ENCODE measurements at regions not wholly inside any gene's neighbourhood (a gene's known extent, or its start where the extent isn't known, plus 50 kb on each side); places are given as distances from the start of the nearest gene placed in this dataset.

DNA sequence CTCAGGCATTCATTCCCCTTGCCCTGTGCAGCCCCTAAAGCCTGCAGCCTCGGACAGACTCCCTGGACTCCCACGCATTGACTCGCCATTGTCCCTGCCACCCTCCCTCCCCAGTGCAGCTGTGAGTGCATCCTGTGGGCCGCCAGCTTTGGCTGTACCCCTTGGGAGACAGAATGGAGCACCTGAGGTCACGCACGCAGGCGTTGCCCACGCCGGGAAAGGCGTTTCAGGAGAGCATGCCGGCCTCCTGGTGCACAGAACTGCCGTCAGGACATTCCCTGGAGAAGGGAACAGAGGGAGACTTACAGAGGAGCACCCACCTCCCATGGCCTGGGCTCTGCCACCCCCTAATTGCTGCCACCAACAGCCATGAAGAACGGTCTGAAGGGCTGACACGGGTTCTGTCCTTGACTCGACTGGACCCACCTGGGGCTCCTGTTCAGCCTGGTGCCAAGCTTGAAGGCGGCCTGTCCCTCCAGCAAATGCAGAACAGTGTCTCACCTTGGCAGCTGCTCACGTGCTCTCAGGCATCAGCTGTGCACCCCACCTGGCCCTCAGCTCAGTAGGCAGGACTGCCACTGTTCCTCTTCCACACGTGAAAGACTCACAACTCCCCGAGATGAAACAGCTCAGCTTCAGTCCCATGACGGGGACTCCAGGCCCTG lies 503.8 kb downstream of the BRD1 start:
- Histone ChIP-seq H3K36me3 (no peaks in the 10 kb centered on the region), H3K27me3 (no peaks in the 10 kb centered on the region), H3K9me3 (no peaks in the 10 kb centered on the region), H3K27ac (no peak overlapping the region), H3K4me3 (no peak overlapping the region), H3K4me1 (ENCODE audit: insufficient read depth) (no peaks in the 10 kb centered on the region)
- intact Hi-C loops (cut with DNase I) = no loop called here
- no peak for DNase-seq
- WGBS, 3 donors = 63 to 74% (median 68%) methylated on average over 20 of the region's 20 CpGs
- TF ChIP-seq POLR2A (IDR thresholded peaks at IDR 0.05) (no peak), EP300 (IDR thresholded peaks at IDR 0.05) (no peak)
- TF ChIP-seq, protein P1, sequence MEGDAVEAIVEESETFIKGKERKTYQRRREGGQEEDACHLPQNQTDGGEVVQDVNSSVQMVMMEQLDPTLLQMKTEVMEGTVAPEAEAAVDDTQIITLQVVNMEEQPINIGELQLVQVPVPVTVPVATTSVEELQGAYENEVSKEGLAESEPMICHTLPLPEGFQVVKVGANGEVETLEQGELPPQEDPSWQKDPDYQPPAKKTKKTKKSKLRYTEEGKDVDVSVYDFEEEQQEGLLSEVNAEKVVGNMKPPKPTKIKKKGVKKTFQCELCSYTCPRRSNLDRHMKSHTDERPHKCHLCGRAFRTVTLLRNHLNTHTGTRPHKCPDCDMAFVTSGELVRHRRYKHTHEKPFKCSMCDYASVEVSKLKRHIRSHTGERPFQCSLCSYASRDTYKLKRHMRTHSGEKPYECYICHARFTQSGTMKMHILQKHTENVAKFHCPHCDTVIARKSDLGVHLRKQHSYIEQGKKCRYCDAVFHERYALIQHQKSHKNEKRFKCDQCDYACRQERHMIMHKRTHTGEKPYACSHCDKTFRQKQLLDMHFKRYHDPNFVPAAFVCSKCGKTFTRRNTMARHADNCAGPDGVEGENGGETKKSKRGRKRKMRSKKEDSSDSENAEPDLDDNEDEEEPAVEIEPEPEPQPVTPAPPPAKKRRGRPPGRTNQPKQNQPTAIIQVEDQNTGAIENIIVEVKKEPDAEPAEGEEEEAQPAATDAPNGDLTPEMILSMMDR (IDR thresholded peaks at IDR 0.05) = no peak

DNA sequence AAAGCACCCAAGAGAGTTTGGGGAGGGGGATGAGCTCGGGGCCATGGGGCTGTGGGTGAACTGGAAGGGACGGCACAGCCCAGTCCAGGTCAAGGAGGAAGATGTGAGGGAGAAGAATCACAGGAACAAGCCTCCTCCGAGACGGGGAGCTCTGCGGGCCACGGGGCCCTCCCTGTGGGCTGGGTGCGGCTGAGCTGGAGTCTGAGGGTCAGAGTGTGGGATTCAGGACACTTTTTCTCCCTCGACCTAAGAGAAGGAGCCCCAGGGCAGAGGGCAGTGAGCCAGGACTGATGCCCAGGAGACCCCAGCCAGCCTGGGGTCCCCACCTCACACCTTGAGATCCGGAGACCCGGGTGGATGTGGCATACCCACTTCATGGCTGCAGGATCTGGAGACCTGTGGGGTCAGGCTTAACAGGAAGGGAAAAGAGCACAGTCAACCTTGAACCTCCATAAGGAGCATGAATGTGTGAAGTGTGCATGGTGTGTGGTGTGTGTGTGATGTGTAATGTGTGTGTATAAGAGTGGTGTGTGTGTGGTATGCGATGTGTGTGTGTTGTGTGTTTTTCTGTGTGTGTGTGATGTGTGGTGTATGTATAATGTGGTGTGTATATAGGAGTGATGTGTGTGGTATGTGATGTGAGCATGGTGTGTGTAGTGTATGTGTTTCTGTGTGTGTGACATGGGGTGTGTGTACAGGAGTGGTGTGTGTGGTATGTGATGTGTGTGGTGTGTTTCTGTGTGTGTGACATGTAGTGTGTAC lies 504.6 kb downstream of the BRD1 start:
- no peak overlapping the region for H3K4me3 ChIP-seq
- no peaks in the 10 kb centered on the region for H3K36me3 ChIP-seq
- DNase-seq = no peak
- no peaks in the 10 kb centered on the region for H3K9me3 ChIP-seq
- no peak overlapping the region for H3K27ac ChIP-seq
- TF ChIP-seq, protein P1 (IDR thresholded peaks at IDR 0.05) = no peak
- TF ChIP-seq EP300 (IDR thresholded peaks at IDR 0.05) (no peak), POLR2A (IDR thresholded peaks at IDR 0.05) (no peak)
- no peaks in the 10 kb centered on the region for H3K27me3 ChIP-seq
- WGBS, 3 donors = 62 to 77% (median 73%) methylated on average over 11 of the region's 11 CpGs
- intact Hi-C loops (cut with DNase I) = no loop called here
- H3K4me1 ChIP-seq (ENCODE audit: insufficient read depth) = no peaks in the 10 kb centered on the region

DNA sequence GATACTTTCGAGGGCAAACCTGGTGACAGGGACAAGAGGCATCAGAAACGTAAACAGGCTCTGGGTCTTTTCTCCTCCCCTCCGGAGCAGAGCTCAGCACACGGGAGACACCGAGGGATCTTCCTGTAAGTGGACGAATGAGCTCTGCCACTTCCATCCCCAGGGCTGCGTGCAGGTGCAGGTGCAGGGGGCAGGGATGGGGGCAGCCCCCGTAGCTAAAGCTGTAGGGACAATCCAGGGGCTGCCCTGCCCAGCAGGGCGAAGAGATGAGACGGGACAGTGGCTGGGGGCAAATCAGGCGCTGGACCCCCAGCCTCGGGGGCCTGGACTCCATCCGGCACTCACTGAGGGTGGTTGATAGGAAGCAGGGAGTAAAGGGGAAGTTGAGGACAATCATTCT lies 505.4 kb downstream of the BRD1 start:
- no peak overlapping the region for H3K4me3 ChIP-seq
- H3K4me1 ChIP-seq (ENCODE audit: insufficient read depth) = no peaks in the 10 kb centered on the region
- WGBS, 3 donors = 64 to 70% (median 70%) methylated on average over 13 of the region's 13 CpGs
- no peaks in the 10 kb centered on the region for H3K27me3 ChIP-seq
- no peak overlapping the region for H3K27ac ChIP-seq
- intact Hi-C loops (cut with DNase I) = no loop called here
- no peaks in the 10 kb centered on the region for H3K9me3 ChIP-seq
- no peak for DNase-seq
- no peaks in the 10 kb centered on the region for H3K36me3 ChIP-seq
- no peak for TF ChIP-seq EP300 (IDR thresholded peaks at IDR 0.05)
- no peak for TF ChIP-seq POLR2A (IDR thresholded peaks at IDR 0.05)
- TF ChIP-seq, protein P1 (IDR thresholded peaks at IDR 0.05) = no peak

DNA sequence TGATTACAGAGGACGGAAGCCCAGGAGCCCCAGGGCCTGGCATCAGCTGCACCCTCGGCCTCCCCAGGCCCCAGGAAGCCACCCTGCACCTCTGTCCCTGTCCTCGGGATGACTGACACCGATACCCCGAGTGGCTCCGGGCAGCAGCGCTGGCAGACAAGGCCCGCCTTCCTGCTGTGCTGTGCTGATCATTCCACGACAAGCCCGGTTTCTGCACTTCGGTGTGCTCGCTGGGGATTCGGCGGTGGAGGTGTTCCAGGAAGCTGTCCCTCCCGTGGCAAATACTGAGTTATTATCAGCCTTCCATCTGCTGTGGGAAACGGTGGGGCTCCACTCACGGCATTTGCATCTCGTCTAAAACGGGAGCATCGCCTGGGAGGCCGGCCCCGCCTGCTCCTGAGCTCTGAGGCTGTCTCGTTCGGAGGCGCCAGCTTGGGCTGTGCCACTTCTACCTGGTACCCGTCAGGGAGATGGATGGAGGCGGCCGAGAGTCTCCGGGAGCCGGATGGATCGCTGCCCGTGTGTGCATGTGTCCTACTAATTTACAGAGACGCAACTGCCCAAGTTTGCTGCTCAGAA lies 506.1 kb downstream of the BRD1 start:
- Histone ChIP-seq H3K36me3 (no peaks in the 10 kb centered on the region), H3K4me3 (no peak overlapping the region), H3K27me3 (no peaks in the 10 kb centered on the region), H3K9me3 (no peaks in the 10 kb centered on the region), H3K27ac (no peak overlapping the region), H3K4me1 (ENCODE audit: insufficient read depth) (no peaks in the 10 kb centered on the region)
- no peak for DNase-seq
- 70 to 76% (median 70%) methylated on average over 33 of the region's 33 CpGs for WGBS, 3 donors
- TF ChIP-seq, protein P1 (IDR thresholded peaks at IDR 0.05) = no peak
- TF ChIP-seq POLR2A (IDR thresholded peaks at IDR 0.05) (no peak), EP300 (IDR thresholded peaks at IDR 0.05) (no peak)
- intact Hi-C loops (cut with DNase I) = no loop called here
